ENCODE measurements at regions not wholly inside any gene's neighbourhood (a gene's known extent, or its start where the extent isn't known, plus 50 kb on each side); places are given as distances from the start of the nearest gene placed in this dataset.

DNA sequence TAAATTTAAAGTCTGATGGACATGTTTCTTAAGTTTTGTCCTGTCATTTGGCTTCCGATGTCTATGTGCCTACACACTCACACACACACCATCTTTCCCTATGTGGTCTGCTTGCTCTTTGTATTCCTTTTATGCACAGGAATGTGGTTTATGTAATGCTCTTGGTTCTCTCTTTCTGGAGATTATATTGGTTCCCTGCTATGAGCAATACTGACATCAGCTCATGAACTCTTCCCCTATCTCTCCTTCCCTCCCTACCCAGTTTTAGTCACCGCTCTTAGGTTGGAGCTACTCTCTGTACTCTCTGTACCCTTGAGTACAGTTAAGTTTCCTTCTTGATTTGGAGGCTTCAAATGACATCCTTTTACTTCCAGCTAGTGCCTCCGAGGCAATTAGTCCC lies 77.9 kb upstream of the MVB12B start:
- DNase-seq (ENCODE audit: low read depth in 2 of 2), result no peak

DNA sequence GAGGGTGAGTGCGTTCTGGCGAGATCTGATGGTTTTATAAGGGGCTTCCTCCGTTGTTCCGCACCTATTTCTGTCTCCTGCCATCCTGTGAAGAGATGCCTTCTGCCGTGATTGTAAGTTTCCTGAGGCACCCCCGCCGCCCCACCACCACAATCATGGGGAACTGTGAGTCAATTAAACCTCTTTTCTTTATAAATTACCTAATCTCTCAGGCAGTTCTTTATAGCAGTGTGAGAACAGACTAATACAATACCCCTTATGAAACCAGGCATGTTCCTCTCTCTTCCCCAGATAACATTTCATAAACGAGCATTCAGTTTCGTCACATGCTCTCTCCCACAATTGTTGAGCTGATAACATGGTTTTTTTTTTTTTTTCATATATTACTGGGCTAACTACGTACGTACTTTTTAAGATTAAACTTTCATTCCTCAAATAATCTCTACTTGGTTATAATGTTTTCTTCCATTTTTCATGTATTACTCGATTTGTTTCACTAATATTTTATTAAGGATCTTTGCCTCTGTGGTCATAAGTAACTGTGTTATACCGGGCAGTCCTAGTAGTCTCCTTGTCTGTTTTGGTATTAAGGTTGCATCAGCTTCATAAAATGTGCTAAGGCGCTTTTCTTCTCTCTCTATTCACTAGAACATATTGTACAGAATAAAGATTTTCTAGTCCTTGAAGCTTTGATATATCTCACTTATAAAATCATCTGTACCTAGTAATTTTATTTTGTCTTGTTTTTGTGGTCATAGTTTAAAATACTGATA lies 64.9 kb upstream of the MVB12B start:
- DNase-seq (ENCODE audit: low read depth in 2 of 2), result no peak

DNA sequence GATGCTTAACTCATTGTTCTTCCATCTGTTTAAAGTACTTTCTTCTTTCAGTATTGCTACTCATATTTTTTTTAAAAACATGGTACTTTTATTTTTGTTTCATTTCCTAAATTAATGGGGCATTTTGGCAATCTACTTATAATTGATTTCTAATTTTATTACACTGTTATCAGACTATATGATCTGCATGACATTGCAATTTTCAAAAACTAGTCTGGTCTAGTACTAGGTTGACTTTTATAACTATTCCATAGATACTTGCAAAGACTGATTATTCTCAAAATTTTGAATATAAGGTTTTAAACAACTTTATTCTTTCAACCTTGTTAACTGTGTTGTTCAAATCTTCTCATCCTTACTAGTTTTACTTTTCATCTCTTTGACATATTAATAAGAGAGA lies 63.9 kb upstream of the MVB12B start:
- DNase-seq (ENCODE audit: low read depth in 2 of 2), result no peak

DNA sequence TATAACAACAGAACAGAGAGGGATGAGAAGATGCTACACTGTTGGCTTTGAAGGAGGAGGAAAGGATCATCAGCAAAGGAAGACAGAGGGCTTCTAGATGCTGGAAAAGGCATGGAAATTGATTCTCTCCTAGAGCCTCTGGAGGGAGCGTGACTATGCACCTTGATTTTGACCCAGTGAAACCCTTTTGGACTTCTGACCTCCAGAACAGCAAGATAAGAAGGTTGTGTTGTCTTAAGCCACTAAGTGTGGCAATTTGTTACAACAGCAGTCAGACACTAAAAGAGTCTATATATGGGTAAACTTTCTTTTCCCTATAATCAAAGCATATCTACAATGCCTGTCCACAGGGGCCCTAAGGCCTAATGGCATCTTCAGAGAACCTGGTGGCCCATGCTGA lies 56.1 kb upstream of the MVB12B start:
- no peak for DNase-seq (ENCODE audit: low read depth in 2 of 2)

DNA sequence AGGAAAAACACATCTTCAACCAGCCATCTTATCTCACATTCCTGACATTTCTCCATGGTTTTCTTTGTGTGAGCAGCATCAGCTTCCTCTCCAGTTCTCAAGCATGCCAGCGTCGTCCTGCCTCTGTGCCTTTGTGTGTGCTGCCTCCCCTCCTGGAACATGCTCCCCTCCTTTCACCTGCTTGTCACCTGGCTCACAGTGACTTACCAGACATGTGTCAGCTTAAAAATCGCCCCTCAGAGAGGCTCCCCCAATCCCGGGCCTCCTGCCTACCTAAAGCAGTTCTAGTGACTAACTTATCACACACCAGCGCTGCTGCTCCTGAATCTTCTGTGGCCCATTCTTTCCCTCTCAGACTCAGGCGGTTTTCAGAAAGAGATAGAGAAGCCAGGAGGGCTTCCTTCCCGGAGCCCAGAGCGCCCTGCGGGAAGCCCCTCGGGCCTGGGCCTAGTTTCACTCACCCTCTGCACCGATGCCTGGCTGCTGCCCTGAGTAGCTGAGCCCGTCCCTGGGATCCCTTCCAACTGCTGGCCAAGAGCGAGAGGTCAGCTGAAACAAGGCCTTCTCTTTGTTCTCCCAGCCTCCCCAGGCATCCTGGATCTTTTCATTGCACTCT lies 51.1 kb upstream of the MVB12B start:
- DNase-seq (ENCODE audit: low read depth in 2 of 2), result no peak

DNA sequence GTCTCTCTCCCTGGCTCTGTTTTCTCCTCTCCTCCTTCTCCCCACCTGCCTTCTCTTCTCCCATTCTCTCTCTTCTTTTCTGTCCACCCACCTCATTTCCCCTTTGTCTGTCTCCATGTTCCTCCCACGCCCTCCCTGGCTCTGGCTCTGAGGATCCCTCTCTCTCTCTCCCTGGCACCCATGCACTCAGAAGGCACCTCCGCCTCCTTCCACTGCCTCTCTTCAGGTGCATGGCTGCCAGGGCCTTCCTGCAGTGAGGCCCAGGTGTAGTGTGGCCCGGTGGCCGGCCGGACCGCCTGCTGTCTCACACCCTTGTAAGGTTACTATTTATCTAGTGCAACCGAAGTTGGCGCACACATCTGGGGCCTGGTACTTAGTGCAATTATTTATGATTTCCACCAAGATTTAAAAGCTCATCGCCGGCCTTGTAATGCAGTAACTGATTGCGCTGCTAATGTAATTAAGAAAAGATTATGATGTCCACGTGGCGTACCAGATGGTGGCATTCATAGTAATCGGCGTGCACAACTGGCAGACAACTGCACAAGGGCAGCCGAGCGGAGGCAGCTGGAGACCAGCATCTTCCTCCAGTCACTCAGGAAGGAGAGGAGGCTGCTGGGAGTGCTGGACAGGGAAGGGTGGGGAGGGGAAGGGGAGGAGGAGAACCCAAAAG lies 50.4 kb upstream of the MVB12B start:
- DNase-seq (ENCODE audit: low read depth in 2 of 2), result no peak

Data from stimulated activated CD8-positive, alpha-beta memory T cell treated with anti-CD3 and anti-CD28 coated beads, Interleukin-15, amount 100 ng/mL, for 4 hours (primary cell).